HepG2 (cell line): ENCODE measurements at regions not wholly inside any gene's neighbourhood (a gene's known extent, or its start where the extent isn't known, plus 50 kb on each side); places are given as distances from the start of the nearest gene placed in this dataset.

Experiments used
- BHLHE40 ChIP-seq: IDR thresholded peaks from 2 replicates; pipeline ENCODE4 v1.6.1; 2011; ENCODE audit warnings: low read length, improper control_type of control experiment
- ESRRA ChIP-seq: sonication (generic); formaldehyde crosslinking; IDR thresholded peaks from 2 replicates; pipeline ENCODE4 v1.5.1; 2020; ENCODE audit warnings: mild to moderate bottlenecking, low read depth, missing genetic modification reagents
- FOSL1 ChIP-seq: sonication (generic); formaldehyde crosslinking; IDR thresholded peaks from 2 replicates; pipeline ENCODE4 v1.9.0; 2021; ENCODE audit warnings: missing genetic modification reagents, borderline replicate concordance
- HDAC2 ChIP-seq: sonication (generic); formaldehyde crosslinking; IDR thresholded peaks from 2 replicates; pipeline ENCODE4 v1.4.0; 2020; ENCODE audit warnings: missing genetic modification reagents
- POLR2A ChIP-seq, 2 experiments: IDR thresholded peaks; 2 replicates each; pipeline ENCODE4 v1.6.1; 2011; ENCODE audit warnings: low read depth in 2 of 2, low read length in 2 of 2, mild to moderate bottlenecking in 1 of 2, moderate library complexity in 1 of 2; ENCODE audit not compliant: insufficient read depth in 1 of 2
- ZNF33B ChIP-seq: sonication (generic); formaldehyde crosslinking; IDR thresholded peaks from 2 replicates; pipeline ENCODE4 v1.5.1; 2020; ENCODE audit warnings: mild to moderate bottlenecking, missing genetic modification reagents
- ZNF747 ChIP-seq: sonication (generic); formaldehyde crosslinking; IDR thresholded peaks from 2 replicates; pipeline ENCODE4 v1.8.1; 2023; ENCODE audit warnings: missing genetic modification reagents, mild to moderate bottlenecking, borderline replicate concordance
- TF ChIP-seq, protein P1 (sequence below): sonication (generic); formaldehyde crosslinking; conservative IDR thresholded peaks from 2 replicates; pipeline ENCODE4 v1.8.0; 2022; ENCODE audit warnings: missing genetic modification reagents

DNA sequence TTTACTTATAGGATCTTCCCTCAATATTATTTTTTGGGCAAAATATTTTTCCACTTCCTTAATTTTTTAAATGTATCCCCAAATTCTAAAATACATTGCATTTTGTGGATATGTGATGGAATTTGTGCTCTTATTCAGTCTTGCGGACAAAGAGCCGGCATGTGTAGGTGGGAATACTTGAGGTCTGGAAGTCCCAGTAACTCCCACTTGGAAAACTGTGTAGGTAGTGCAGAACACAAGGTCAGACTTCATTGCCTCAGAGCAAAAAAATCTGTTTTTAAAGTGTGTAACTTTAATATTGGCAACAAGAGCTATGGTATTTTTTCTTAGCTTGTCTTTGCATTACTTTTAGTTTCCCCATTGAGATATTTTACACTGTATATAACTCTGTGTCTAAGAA, 68.5 kb upstream of the SEMA3A start:
- TF ChIP-seq ESRRA (CRISPR knock-in tag) (no peak), FOSL1 (no peak), HDAC2 (CRISPR knock-in tag) (no peak), BHLHE40 (no peak), ZNF747 (CRISPR knock-in tag) (no peak), POLR2A (IDR thresholded peaks at IDR 0.05; ENCODE audit: insufficient read depth in 1 of 2, low read depth in 2 of 2, low read length in 2 of 2) (no peak), ZNF33B (no peak)
- TF ChIP-seq, protein P1, sequence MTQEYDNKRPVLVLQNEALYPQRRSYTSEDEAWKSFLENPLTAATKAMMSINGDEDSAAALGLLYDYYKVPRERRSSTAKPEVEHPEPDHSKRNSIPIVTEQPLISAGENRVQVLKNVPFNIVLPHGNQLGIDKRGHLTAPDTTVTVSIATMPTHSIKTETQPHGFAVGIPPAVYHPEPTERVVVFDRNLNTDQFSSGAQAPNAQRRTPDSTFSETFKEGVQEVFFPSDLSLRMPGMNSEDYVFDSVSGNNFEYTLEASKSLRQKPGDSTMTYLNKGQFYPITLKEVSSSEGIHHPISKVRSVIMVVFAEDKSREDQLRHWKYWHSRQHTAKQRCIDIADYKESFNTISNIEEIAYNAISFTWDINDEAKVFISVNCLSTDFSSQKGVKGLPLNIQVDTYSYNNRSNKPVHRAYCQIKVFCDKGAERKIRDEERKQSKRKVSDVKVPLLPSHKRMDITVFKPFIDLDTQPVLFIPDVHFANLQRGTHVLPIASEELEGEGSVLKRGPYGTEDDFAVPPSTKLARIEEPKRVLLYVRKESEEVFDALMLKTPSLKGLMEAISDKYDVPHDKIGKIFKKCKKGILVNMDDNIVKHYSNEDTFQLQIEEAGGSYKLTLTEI (CRISPR knock-in tag), result no peak
